NCI-H1105 treated with DMSO at 0.1 percent for 48 hours (cell line): ENCODE measurements at regions not wholly inside any gene's neighbourhood (a gene's known extent, or its start where the extent isn't known, plus 50 kb on each side); places are given as distances from the start of the nearest gene placed in this dataset.
"Not testable (repeated sequence)": the region's sequence is repeated elsewhere in the genome, so short reads cannot be mapped to it uniquely, and the experiment has no call there.

Source experiments
- DNase-seq: peaks from one replicate; lab custom pipeline; 2025; lab: John Stamatoyannopoulos, UW

- DNase-seq: not testable (repeated sequence)
These were observed 101.0 kb downstream of the SMC2 start for GRCh38 chr9:104195142-104195541.

- DNase-seq: no peak
These were observed 106.4 kb downstream of the SMC2 start for GRCh38 chr9:104200456-104200994.

DNA sequence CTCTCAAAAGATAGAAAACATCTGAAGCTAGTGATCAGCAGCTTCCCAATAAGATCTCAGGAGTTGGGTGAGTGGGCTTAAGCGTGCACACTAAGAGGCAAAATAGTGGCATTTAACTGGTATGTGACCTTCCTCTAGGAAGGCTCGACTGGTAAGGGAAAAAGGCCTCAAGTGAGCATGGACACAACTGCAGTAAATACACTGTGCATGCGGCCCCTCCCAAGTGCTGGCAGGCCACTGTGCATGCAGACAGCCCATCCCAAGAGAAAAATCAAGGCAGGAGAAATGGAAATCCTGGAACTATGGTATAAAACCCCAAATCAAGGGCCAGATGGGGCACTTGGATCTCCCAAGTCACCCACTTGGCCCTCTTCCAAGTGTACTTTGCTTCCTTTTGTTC lies 112.7 kb downstream of the SMC2 start:
- DNase-seq: no peak

DNA sequence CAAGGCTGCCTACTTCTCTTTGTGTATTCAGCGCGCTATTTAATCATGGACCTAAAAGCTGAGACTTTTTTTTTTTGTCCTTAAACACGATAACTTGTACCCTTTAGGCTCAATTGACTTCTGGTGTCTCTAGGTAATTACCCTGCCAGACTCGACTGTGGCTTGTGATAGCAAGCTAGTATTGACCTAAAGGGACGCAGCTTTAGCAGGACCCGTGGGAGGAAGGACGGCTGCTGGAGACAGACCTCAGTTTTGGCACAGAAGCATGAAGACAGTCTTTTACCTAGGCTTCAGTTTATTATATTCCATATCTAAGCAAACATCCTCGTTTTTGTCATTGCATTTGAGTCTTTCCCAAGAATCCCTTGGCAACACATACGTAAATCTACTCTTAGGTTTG lies 115.3 kb downstream of the SMC2 start:
- no peak for DNase-seq

DNA sequence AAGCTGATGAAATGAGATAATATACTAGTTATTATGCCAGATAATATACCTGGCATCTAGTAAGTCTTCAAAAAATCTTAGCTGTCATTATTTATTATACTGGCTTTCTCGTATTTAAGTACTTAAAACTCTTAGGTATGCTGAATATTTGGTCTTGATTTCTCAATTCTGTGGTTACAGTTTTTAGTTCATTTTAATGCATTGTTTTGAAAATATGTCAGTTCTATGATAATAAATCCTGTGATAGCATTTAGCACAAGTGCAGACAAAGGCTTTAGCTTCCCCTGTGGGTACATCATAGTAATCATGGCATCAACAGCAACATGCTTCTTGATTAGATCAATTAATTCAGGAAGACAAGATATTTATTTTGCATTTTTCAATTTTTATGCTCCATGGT lies 133.0 kb downstream of the SMC2 start:
- no peak for DNase-seq

- no peak for DNase-seq
These were observed 138.8 kb downstream of the SMC2 start for GRCh38 chr9:104232781-104233341.

GRCh38 chr9:104233366-104233765 lies 139.3 kb downstream of the SMC2 start:
- no peak for DNase-seq

- DNase-seq: not testable (repeated sequence)
These were observed 140.7 kb downstream of the SMC2 start for GRCh38 chr9:104234632-104235337.

GRCh38 chr9:104235347-104236120 lies 141.4 kb downstream of the SMC2 start:
- DNase-seq: not testable (repeated sequence)

DNA sequence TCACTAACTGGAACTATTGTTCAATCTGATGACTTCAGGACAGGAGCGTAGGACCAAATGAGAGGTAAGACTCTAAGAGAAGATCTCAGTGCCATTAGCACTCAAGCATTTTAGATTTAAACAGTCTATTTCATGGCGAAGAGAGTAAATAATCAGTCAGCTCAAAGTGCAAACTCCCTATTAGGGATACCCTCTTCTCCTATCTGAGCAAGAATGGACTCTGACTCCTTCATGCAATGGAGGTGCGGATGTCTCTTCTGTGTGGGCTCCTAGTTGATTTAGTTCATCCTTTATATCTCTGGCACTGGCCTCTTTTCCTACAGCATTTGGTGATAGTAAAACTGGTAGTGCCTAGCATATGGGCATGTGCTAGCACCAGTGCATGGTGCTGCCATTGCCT lies 144.6 kb downstream of the SMC2 start:
- no peak for DNase-seq

- no peak for DNase-seq
These were observed 146.8 kb downstream of the SMC2 start for GRCh38 chr9:104240890-104241289.

DNA sequence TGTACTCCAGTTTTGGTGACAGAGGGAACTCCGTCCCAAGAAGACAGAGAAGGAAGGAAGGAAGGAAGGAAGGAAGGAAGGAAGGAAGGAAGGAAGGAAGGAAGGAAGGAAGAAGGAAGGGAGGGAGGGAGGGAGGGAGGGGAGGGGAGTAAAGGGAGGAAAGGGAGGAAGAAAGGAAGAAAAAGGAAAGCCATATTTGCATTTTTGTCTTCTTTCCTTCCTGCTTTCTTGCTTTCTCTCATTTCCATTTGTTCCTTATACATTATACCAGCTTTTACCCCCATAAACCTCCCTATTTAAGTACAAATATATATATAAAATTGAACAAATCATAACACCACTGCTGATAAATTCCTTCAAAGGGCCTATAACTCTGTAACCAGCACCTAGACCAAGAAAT lies 151.8 kb downstream of the SMC2 start:
- DNase-seq: no peak

DNA sequence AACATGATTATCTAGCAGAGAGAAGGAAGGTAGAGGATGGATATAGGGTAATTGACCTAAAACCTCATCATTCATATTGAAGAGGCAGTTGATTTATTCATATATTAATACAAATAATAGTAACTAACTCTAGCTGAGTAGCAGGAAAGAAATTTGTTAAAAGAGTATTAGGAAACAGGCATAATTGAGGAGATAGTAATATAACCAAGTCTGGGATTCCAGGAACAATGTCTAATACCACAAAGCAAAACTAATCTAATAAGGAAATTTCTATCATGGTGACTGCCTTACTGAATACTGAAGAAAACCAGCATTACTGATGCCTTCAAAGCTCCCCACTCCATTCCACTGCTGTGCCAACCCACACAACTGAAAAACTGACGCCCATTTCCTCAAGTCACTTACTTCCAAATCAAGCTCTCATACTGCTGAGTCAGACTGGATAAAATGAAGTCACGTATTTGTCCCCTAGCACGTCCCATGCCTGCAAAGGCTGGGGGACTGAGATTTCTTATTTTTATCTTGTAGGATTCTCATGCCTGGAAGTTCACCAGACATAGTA lies 153.9 kb downstream of the SMC2 start:
- no peak for DNase-seq

- DNase-seq: peak; percentile 39
These were observed 162.1 kb downstream of the SMC2 start for GRCh38 chr9:104256031-104256695.

DNA sequence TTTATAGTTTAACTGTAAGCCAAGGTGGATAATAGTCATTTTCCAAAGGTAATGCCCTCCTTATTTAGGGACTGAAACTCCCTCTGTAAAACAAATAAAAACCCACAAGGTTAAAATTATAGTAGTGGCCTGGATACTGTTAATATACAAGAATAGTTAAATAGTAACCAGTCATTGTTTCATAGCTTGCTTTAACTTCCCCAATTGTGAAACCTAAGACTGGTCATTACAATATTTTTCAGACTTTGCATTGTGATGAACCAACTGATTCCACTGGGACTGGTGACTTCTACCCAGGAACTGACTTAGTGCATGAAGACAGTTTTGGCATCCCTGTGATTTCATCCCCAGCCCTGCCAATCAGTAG lies 162.6 kb downstream of the SMC2 start:
- no peak for DNase-seq

DNA sequence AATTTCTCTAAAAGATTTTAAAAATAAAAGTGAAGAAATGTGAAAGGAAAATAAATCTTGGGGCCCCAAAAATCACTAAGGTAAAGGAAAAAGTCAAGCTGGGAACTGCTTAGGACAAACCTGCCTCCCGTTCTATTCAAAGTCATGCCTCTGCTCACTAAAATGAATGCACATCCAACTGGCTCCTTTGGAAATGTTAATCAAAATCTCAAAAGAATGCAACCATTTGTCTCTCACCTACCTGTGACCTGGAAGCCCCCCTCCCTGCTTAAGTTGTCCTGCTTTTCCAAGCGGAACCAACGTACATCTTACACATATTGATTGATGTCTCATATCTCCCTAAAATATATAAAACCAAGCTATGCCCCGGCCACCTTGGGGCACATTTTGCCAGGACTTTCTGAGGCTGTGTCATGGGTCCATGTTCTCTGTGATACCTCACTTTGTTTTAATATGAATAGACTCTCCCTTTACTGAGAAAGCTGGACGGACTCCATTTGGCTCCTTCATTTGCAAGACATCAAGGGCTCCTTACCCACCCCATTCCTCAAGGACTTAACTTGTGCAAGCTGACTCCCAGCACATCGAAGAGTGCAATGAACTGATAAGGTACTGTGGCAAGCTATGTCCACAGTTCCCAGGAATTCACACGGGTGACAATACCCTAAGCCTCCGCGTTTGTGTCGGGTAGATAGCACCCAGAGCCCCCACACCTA lies 164.3 kb downstream of the SMC2 start:
- no peak for DNase-seq

GRCh38 chr9:104260004-104260403 lies 165.9 kb downstream of the SMC2 start:
- peak; percentile 73 for DNase-seq

GRCh38 chr9:104263942-104264341 lies 169.8 kb downstream of the SMC2 start:
- peak; percentile 31 for DNase-seq

DNA sequence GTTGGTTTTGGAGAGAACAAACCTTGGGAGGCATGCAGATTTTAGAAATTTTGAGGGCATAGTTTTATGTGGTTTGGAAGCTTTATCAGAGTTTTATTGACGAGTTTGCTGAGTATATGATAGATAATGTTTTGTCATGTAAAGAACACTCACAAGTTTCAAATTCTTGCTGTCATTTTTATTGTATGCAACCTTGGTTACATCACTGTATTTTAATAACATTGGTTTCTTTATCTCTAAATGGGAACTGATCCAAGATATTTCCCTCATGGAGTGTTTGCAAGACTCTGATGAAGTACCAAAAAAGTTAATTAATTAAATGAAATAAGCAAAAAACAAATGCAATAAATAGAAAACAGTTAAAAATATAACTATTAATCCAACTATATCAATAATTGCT lies 170.3 kb downstream of the SMC2 start:
- DNase-seq: no peak

DNA sequence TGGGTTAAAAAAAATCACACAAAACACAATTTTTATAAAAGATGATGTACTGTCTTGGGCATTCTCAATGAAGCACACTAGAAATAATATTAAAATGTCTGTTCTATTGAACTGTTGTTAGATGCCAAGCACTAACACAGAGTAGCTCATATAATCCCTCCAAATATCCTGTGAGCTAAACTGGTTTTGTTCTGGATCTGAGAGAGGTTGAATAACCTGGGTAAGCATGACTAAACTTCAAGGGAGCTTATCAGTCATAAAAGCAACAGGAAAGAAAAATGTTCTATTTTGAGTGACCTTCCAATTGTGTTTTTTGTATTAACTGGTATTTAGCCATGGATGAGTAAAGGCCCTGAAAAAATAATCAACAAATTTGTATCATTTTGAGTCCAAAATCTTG lies 175.3 kb downstream of the SMC2 start:
- DNase-seq: no peak
